ENCODE measurements at regions not wholly inside any gene's neighbourhood (a gene's known extent, or its start where the extent isn't known, plus 50 kb on each side); places are given as distances from the start of the nearest gene placed in this dataset.
"Not testable (repeated sequence)": the region's sequence is repeated elsewhere in the genome, so short reads cannot be mapped to it uniquely, and the experiment has no call there.

DNA sequence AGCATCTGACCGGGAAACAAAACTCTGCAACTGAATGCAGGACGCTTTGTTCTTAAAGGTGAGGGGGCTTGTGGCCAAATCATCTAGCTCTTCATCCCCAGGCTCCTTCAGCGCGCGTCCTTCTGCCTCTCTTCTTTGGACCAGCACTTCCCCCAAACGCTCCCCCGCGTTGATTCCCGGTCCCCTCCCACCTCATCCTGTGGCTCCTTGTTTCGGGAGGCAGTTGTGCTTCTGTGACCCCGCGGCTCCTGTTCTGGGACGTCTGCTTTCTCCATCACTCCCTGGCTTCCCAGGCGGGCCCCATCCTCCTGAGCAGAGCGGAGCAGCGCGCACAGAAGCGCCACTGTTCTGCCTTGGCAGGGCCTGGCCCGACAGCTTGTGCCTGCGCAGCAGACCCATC is 109.7 kb upstream of the ZNG1E start:
- not testable (repeated sequence) for DNase-seq (ENCODE audit: low read depth)

DNA sequence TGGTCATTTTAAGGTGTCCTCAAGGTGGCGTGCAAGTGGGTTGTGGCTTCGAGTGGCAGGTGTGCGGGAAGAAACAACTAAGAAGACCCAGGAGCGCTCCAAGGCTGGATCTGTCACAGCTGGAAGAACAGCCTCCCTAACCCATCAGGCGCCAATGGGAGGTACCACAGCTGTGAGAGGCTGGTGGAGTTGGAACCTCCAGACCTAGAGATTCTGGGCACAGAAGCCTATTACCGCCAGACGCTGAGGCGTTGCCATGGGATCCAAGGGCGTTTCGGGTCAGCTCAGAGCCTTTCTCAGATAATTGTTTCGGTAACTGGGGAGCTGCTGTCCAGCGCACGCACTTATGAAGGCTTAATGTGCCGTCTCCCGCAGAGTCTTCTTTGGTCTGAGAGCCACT is 156.7 kb upstream of the ZNG1E start:
- not testable (repeated sequence) for DNase-seq (ENCODE audit: low read depth)

DNA sequence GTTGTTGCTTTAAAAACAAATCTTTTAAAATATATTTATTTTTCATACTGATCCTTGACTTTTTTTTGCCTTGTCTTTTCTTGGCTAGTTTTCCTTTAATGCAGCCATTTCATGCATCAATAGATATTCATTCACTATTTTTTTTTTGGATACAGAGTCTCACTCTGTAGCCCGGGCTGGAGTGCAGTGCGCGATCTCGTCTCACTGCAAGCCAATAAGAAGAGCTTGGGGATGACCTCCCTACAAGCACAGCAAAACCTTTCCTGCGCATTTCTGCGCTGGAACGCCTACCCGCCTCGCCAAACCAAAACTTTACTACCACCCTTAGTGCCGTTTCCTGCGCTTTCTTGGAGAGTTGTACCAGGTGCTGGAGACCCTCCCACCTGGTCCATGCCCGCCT is 161.3 kb upstream of the ZNG1E start:
- DNase-seq (ENCODE audit: low read depth), result not testable (repeated sequence)

DNA sequence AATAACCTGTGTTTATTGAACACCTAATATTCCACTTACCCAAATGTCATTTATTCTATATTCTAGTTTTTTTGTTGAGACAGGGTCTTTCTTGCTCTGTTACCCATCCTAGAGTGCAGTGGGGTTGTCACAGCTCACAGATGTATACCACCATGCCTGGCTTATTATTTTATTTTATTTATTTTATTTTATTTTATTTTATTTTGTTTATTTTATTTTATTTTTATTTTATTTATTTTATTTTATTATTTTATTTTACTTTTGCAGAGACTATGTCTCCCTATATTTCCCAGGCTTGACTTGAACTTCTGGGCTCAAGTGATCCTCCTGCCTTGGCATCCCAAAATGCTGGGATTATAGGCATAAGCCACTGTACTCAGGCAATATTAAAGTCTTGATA is 167.8 kb upstream of the ZNG1E start:
- DNase-seq (ENCODE audit: low read depth), result not testable (repeated sequence)

DNA sequence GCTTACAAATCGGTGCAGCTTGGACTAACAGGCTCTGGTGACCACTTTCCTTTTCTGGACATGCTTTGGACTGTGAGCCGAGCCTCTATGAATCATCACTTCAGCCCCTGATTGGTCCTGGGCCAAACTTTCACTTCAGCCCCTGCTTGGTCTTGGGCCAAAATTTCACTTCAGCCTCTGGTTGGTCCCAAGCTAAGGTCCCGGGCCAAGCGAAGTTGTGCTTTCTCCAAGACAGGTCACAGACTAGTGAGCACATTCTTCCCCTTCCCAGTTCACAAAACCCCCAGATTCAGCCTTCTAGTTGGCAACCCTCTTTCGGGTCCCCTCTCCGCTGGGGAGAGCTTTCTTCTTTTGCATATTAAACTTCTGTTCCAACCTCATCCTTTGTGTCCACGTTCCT is 171.0 kb upstream of the ZNG1E start:
- not testable (repeated sequence) for DNase-seq (ENCODE audit: low read depth)

DNA sequence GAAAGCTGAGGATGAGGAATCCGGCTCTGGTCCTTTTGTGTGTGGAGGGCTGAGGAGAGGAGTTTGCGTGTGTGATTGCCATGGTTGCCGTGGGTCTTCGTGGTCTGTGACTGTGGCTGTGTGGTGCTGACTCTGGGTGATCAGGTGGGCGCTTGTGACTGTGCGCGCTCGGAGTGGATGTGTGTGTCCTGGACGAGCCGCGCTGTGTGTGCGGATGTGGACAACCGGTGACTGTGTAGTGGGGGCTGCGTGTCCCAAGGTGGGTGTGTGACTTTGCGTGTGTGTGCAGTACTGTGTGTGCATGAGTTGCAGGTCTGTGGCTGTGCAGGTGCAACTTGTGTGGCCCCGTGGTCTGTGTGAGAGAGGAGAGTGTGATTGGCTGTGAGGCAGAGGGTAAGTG is 172.0 kb upstream of the ZNG1E start:
- DNase-seq (ENCODE audit: low read depth), result not testable (repeated sequence)

DNA sequence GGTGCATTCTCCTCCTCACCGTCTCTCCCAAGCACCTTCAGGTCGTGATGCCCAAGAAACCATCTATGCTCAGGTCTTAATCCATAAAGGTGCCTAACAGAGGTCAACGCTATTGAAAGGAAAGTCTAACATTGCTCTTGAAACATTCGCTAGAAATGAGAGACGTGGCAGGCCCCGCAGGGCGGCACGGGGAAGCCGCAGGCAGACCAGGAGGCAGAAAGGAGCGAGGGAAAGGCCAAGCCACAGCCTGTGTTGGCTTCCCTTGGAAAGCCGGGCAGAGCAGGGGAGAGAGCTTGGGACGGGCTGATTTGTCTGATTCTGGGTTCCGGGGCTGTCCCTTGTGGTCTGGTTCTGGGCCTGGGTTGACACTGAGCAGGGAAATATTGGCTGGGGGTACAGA is 192.8 kb upstream of the ZNG1E start:
- not testable (repeated sequence) for DNase-seq (ENCODE audit: low read depth)

DNA sequence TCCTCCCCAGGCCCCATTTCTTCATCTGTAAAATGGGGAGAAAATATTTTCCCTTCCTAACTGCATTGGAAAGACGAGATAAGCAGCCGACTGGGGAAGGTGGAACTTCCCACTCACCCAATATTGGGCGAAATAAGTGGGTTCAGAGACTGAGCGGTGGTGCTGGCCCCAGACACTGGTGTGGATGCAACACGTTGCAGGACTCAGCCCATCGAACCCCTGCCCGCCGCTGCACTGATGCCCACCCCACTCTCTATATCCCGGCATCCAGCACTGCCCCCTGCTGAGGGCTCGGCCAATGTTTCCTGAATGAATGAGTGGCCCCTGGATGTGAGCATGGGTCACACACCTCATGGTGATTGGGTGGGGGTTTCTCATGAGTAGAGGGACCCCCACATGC is 194.4 kb upstream of the ZNG1E start:
- not testable (repeated sequence) for DNase-seq (ENCODE audit: low read depth)

DNA sequence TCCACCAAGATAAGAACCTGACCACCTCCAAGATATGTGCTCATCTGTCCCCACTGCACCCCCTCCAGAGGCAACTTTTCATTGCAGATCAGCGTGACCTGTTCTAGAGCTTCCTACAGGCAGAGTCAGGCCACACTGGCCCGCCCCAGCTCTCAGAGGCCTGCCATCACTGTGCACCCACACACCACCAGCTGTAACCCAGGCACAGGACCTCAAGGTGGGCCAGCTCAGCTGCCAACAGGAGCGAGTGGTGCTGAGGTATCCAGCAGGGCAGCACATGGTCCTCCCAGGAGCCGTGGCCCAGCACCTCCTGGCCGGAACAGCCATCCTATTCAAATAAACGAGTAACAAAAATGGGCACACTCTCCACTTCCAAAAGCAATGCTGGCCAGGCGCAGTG is 189.9 kb upstream of the FOXD4L5 start:
- not testable (repeated sequence) for DNase-seq (ENCODE audit: low read depth)

DNA sequence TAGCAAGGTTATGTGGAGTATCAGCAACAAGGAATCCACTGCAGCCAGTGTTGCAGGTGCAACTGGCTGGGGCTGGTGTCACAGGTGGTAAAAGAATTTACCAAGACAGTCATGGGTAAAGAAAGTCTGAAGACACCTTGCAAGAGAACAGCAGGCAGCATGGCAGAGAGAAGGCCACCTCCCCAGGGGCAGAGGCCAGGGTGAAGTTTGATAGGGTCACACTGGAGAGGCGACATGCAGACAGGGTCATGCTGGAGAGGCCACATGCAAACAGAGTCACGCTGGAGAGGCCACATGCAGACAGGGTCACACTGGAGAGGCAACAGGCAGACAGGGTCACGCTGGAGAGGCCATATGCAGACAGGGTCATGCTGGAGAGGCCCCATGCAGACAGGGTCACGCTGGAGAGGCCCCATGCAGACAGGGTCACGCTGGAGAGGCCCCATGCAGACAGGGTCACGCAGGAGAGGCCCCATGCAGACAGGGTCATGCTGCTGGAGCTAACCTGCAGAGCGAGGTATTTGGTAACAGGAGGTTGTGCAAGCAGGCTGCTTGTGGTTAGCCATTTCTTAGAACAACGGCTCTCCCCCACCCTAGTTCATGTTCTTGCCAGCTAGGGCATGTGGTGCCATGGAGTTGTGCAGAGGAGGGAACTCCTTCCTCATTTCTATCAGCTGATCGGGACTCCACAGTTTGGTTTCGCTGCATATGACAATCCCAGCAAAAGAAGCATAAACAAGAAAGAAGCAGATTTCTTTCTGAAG is 188.2 kb upstream of the FOXD4L5 start:
- not testable (repeated sequence) for DNase-seq (ENCODE audit: low read depth)

DNA sequence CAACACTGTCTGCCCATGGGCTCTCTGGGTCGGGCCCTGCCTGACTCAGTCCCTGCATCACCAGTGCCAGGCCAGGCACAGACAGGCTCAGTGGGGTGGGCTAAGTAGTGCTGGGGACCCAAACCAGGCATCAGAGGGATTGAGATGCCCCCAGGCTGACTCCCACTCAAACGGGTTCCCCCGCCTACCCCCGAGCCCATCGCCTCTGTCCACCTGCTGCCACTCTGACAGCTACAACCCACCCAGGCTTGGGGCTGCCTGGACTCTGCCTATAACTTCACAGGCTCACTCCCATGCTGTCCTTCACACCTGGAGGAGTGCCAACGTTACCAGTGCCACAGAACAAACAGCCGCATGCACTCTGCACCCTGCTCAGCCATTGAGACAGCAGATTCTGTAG is 186.1 kb upstream of the FOXD4L5 start:
- not testable (repeated sequence) for DNase-seq (ENCODE audit: low read depth)

DNA sequence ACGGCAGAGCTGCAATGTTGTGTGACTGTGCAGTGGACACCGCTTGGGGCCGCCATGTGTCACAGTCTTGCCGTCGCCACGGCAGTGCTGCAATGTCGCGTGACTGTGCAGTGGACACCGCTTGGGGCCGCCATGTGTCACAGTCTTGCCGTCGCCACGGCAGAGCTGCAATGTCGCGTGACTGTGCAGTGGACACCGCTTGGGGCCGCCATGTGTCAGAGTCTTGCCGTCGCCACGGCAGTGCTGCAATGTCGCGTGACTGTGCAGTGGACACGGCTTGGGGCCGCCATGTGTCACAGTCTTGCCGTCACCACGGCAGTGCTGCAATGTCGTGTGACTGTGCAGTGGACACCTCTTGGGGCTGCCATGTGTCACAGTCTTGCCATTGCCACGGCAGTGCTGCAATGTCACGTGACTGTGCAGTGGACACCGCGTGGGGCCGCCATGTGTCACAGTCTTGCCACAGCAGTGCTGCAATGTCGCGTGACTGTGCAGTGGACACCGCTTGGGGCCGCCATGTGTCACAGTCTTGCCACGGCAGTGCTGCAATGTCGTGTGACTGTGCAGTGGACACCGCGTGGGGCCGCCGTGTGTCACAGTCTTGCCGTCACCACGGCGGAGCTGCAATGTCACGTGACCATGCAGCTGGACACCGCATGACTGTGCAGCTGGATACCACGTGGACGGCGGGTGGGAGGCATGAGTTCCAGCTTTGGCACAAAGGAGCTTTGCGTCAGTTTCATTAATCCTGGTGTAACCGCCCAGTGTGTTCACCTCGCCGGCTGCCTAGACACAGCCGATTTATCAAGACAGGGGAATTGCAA is 182.1 kb upstream of the FOXD4L5 start:
- not testable (repeated sequence) for DNase-seq (ENCODE audit: low read depth)

DNA sequence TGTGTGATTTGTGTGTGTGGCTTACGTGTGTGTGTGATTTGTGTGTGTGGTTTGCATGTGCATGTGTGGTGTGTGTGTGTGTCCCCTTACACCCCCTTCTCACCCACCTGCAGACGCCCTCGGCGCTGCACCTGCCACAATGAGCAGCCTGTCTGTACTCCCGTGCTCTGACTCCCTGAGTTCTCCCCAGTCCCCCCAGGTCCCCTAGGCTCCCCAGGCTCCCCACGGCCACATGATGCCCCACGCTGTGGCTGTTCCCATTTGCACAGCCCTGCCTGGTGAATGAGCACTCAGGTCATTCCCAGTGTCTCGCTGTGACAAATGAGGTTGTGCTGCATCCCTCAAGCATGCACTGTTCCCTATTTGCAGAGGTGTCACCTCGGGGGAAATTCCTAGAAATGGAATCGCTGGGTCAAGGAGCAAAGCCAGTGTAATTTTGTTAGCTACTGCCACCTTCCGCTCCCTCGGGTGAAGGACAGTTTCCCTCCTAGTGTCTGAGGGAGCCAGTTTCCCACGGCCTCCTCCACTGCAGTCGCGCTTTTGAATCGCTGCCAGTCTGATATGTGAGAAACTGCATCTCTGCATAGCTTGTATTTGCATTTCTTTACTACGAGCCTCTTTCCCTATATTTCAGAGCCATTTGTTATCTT is 180.4 kb upstream of the FOXD4L5 start:
- DNase-seq (ENCODE audit: low read depth), result not testable (repeated sequence)

DNA sequence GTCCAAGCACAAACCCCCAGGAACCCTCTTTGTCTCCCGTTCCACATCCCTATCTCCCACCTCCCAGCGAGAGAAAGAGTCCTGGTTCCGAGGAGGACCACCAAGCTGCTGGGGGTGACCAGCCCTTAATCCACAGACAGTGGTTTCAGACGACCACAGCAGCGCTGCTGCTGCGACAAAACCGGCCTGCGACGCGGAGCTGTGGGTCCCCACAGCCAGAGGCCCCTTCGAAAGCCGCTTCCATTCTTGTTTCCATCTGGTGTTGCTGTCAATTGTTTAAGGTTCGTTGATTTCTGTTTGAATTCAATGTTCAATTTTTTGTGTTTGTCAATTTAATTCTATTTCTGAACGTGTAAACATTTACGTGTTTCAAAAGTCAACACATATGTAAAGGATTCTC is 177.5 kb upstream of the FOXD4L5 start:
- not testable (repeated sequence) for DNase-seq (ENCODE audit: low read depth)

DNA sequence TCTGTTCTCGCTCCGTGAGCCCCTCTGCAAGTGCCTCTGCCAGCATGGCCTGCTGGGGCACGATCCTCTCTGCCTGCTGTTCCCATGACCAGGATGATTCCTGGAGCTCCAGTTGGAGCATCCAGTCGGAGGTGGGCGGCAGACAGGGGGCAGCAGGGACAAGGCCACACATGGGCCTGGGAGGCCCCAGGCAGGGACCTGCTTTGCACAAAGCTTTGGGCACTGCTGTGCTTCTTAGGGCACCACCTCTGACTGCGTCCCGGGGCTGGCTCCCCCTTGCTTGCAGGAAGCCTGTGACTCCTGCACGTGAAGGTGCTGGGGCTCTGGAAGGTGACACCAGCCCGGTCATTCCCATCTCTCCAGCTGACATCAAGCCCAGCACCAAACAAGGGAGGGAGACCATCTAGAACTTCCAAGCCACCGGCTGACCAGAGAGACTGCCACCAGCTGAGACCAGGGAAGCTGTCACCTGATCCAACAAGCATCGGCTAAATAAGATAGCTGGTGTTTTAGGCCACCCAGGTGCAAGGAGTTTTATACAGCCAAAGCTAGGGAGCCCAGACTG is 174.8 kb upstream of the FOXD4L5 start:
- DNase-seq (ENCODE audit: low read depth), result no peak

DNA sequence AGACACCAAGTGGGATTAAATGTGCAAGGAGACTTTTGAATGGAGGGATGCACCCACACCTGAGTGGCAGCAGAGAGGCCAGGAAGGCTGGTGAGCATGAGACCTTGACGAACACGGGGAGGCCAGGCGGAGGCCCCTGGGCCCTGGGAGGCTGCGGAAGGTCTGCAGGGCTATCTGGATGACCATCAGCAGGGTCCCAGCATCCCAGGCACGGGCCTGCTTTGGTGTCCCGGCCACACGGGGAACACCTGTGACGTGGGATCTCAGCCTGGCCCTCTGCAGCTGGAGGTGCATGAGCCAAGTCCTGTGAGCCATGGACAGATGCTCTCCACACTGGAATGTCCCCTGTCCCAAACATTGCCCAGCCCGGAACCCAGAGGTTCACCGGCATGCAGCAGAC is 174.0 kb upstream of the FOXD4L5 start:
- DNase-seq (ENCODE audit: low read depth), result no peak

DNA sequence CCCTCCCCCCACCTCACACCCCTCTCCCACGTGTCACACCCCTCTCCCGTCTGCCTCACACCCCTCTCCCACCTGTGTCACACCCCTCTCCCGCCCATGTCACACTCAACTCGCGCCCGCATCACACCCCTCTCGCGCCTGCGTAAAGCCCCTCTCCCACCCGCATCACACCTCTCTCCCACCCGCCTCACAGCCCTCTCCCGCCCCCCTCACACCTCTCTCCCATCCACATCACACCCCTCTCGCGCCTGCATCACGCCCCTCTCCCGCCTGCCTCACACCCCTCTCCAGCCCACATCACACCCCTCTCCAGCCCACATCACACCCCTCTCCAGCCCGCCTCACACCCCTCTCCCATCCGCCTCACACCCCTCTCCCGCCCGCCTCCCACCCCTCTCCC is 173.5 kb upstream of the FOXD4L5 start:
- no peak for DNase-seq (ENCODE audit: low read depth)

DNA sequence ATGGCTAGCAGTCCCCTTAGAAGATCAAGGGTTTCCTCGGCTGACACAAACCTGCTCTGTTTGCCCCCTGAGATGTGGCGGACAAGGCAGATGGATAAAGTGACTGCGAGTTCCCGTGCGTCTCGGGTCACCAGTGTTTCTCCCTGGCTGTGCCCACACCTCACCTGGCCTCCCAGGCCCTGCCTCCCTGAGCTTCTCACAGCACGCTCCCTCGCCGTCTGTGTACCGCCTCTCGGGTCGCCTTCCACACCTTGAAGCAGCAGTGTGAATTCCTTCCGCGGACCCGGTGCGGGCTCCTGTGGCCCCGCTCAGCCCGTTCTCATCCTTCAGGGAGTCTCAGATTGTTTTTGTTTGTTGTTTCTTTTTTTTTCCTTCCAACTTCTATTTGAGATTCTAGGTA is 172.0 kb upstream of the FOXD4L5 start:
- not testable (repeated sequence) for DNase-seq (ENCODE audit: low read depth)

DNA sequence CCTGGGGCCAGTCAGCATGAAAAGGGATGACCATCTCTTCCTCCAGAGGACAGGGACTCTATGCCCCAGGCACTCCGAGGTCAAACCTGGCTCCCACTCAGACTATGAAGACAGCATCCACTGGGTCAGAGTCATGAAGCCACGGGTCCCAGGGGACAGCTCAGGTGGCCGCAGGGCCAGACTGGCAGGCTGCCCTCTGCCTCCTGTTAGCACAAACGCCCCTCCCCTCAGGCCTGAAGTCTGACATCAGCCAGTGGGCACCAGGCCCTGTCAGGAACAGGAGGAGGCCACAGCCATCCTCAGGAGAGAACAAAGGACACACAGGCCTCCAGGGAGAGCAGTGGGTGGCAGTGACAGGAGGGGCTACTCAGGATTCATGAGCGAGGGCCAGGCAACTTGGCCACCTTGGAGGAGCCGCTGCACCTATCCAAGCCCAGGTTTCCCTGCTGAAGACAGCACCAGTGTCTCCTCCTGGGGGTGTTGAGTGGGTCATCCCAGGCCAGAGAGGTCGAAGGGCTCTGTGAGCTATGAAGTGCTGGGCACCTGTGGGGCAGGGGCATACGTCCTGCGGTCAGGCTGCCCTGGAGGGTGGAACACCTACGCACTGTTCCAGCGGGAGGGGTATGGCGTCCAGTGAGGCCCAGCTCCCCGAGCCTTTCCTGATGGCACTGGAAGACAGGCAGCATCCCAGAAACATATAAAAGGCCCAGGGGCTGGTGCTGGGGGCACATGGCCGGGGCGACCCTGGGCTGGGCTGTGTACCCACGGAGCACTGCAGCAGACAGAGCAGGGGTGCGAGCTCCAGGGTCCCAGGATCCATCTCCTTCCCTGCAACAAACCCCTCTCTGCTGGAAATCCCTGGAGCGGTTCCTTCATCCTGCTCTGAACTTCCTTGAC is 171.0 kb upstream of the FOXD4L5 start:
- DNase-seq (ENCODE audit: low read depth), result not testable (repeated sequence)

DNA sequence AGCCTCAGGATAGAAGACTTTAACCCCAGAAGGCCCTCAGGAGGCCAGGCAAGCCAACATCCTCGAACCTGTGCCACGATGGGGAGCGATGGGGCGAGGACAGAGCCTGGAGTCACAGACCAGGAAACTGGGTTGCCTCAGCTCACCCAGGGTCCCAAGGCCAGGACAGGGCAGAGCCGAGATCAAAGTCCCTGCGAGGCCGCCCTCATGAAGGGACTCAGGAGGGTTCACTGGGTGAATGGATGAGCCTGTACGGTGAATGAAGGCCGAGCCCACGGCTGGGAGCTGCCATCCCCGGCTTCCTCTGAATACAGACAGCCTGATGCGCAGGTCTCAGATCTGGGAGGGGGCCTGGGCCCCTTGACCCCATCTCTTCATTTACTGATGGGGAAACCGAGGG is 170.1 kb upstream of the FOXD4L5 start:
- DNase-seq (ENCODE audit: low read depth), result not testable (repeated sequence)

DNA sequence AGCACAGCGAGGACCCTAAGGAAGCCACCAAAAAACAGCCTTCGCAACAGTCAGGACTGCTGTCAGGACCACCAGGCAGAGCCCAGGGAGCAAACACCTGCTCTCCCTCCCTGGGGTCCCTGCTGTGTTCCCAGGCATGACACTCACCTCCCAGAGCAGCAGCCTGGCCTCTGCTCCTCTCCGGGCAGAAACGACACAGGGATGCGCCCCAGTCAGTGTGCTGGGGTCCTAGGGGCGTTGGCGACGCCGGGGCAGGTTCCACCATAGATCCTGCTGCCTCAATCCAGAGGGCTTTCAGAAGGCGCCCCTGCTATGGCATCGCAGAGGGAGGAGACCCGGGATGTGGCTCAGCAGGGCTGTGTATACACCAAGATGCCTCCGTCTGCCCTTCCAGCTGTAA is 169.7 kb upstream of the FOXD4L5 start:
- not testable (repeated sequence) for DNase-seq (ENCODE audit: low read depth)
